IPS-NIHi11 (cell line): ENCODE measurements at regions not wholly inside any gene's neighbourhood (a gene's known extent, or its start where the extent isn't known, plus 50 kb on each side); places are given as distances from the start of the nearest gene placed in this dataset.
"Not testable (repeated sequence)": the region's sequence is repeated elsewhere in the genome, so short reads cannot be mapped to it uniquely, and the experiment has no call there.

ENCODE experiments used
- DNase-seq: peaks from one replicate; pipeline ENCODE4 v3.0.0; 2012; ENCODE audit warnings: mixed read lengths, low spot score

DNA sequence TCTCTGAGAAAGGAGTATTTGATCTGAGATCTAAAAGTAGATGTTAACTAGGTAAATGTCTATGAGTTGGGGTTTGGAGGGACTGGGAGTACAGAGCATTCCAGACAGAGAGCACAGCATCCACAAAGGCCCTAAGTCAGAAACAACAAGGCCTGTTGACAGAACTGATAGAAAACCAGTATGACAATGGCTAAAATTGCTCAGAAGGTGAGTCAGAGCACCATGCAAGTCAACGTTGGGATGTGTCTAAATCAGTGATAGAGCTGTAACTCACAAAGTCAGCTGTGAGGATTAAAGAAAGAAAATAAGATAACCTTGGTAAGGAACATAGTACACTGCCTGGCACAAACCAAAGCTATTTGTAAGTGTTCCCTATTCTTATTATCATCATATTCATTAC lies 124.0 kb downstream of the CETN3 start:
- no peak for DNase-seq

DNA sequence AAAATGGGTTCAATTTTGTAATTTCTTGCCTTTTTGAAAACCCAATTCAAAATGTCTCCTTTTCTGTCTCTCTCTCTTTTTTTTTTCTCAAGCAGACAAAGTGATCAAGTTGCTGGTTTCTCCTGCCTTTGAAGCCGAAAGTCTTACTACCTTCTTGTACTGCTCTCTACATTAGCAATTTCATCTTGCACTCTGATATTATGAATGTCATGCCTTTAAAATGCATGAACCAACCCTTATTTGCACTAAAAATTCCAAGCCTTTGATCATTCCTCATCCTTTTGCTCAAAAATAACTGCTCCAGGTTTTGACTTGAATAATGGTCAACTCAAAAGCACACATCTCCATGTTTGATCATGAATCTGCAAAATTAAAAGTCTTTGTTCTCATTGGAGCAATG lies 125.2 kb downstream of the CETN3 start:
- no peak for DNase-seq

- DNase-seq, result no peak
Measured at GRCh38 chr5:90279091-90279490, 130.5 kb downstream of the CETN3 start.

DNA sequence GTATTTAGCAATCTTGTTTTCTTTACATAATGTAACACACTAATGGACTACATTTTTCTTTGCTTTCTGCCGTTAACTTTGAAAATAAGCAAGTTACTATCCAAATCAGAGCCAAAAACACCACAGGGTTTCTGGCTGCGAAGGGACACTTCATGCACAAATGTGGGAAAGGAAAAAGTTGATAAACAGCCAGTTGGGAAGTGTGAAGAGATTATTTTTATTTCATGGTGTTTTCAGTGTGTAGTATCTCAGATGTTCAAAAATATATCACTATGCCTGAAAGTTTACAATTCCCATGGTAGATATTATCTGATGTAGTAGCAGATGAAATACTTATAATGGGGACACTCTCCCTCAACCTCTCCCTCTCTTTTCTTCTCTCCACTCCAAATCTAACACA lies 135.3 kb downstream of the CETN3 start:
- DNase-seq, result no peak

- DNase-seq, result no peak
Measured at GRCh38 chr5:90267646-90268045, 141.9 kb downstream of the CETN3 start.

GRCh38 chr5:90265545-90265857 lies 144.1 kb downstream of the CETN3 start:
- no peak for DNase-seq

DNA sequence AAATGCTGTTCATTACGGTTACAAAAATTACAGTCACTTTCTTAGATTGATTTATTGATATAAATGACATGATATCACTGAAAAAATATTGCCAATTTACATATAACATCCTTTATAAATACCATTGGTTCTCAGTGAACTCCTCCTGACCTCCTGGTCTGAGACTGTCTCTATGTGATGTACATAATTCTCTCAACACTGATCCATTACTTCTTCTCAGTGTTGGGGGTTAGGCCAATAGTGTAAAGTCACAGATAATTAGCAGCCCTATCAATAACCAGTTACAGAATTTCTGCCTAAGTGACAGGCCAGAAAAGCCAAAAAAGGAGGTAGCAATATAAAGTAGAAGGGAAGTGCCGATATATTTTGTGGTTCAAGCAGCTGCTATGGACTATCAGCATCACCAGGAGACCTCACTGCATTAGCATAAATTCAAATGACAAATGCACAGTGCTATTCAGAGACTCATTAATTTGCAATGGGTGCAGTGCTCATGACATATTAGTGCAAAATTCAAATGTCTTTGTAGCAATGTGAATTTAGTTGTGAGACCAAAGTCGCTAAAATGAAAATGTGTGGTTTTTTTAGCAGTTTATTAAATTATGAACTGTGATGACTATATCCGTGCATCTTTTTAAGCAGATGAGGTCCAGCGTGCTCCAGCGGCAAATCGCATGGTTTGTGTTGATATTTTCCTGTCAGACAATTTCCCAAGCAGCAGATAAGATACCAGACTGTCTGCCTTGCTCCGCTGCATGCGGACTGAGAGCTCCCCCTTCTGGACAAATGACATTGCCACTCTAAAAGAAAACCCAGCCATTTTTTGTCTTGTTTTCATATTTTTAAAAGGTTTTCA lies 144.6 kb downstream of the CETN3 start:
- peak; percentile 53 for DNase-seq

GRCh38 chr5:90263102-90263820 lies 146.3 kb downstream of the CETN3 start:
- DNase-seq, result no peak

DNA sequence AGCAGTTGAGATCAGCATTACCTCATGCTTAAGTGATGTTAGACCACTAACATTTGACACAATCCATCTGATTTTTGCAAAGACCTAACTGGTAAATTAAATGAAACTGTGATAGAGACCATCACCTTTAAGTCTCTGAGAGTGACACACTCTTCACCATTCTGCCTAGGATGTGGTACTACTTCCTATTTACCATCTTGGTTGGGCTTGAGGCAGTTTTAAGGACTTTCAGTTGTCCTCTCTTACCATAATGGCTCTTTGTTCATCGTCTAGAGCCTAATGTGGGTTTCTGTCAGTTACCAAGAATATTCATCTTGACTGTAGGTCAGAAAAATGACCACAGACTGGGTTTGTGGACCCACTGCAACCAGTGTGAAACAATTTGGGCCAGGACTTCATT lies 158.1 kb downstream of the CETN3 start:
- no peak for DNase-seq

DNA sequence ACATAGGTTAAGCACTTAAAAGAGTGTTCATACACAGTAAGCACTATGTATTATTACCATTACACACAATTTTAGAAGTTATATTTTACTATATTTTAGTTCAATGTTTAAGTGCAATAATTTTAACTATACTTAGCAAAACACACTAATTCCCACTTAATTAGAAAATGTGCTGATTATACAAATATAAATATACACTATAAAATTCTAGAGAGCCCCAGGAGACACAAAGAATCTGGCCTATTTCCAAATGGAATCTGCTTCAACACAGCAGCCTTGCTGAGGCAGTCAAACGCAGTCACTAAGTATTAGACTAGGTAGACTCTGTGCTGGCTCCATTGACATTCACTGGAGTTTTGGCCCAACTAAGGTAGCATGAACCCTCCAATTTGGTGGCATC lies 160.9 kb downstream of the CETN3 start:
- DNase-seq, result no peak

GRCh38 chr5:90243848-90244247 lies 165.7 kb downstream of the CETN3 start:
- DNase-seq, result not testable (repeated sequence)

DNA sequence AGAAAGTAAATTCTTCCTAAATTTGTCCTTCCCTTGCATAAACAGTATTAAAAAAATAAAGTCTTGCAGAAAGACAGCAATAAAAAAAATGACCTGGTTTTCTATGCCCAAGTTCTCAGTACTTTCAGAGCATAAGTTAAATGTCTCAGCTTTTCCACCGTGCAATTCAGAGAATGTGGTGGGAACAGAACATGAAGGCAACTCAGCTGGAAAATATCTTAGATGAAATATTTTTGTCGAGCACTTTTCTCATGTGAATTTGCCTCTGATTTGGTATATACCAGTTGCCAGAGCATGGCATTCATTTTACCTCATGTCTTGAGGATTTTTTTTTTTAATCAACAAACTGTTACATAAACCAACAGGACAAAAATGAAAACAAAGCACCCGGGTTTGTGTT lies 176.1 kb downstream of the CETN3 start:
- DNase-seq, result no peak

DNA sequence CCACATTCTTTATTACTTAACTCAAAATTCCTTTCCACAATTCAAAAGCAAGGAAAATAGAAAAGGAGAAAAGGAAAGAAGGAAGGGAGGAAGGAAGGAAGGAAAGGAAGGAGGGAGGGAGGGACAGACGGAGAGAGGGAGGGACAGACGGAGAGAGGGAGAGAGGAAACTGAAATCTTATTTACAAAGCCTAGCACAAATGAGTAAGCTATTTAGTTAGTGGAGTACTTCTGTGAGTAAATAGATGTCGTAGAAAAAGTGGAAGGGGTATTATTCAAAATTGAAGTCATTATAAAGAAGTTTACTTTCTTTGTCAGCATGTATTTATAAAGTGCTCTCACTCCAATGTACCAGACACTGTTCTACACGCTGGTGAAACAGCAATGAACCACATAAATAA lies 177.9 kb downstream of the CETN3 start:
- DNase-seq, result no peak

GRCh38 chr5:90227683-90228082 lies 181.9 kb downstream of the CETN3 start:
- peak; percentile 38 for DNase-seq

GRCh38 chr5:90226433-90227099 lies 183.0 kb downstream of the CETN3 start:
- no peak for DNase-seq

- DNase-seq, result no peak
Measured at GRCh38 chr5:90224342-90224741, 185.2 kb downstream of the CETN3 start.

GRCh38 chr5:90223756-90224155 lies 185.8 kb downstream of the CETN3 start:
- no peak for DNase-seq

GRCh38 chr5:90221951-90222350 lies 187.6 kb downstream of the CETN3 start:
- DNase-seq, result no peak

- no peak for DNase-seq
Measured at GRCh38 chr5:90220554-90220953, 189.0 kb downstream of the CETN3 start.

GRCh38 chr5:90214991-90215390 lies 194.6 kb downstream of the CETN3 start:
- DNase-seq, result no peak

DNA sequence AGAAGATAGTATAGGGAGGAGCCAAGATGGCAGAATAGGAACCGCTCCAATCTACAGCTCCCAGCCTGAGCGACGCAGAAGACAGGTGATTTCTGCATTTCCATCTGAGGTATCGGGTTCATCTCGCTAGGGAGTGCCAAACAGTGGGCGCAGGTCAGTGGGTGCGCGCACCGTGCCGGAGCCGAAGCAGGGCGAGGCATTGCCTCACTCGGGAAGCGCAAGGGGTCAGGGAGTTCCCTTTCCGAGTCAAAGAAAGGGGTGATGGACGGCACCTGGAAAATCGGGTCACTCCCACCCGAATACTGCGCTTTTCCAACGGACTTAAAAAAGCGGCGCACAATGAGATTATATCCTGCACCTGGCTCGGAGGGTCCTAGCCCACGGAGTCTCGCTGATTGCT lies 201.2 kb downstream of the CETN3 start:
- not testable (repeated sequence) for DNase-seq

DNA sequence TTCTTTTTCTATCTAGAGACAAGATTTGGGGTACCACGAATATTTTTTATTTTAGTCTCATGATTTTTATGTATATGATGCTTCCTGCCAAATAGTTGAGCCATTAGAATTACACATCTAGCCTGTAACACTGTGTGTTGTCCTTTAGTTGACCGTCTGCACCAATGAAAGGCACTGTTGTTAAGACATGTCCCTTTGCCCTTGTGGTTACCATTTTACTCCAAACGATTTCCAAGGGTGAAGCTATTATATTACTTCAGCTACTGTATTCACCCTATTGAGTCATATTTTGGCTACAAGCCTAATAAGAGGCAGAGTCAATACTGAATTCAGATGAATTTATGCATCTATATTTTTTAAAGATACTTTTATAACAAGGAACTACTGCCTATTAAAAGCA lies 207.6 kb downstream of the CETN3 start:
- DNase-seq, result no peak

GRCh38 chr5:90193185-90193822 lies 216.3 kb downstream of the CETN3 start:
- DNase-seq, result no peak
